ENCODE measurements at regions not wholly inside any gene's neighbourhood (a gene's known extent, or its start where the extent isn't known, plus 50 kb on each side); places are given as distances from the start of the nearest gene placed in this dataset.

DNA sequence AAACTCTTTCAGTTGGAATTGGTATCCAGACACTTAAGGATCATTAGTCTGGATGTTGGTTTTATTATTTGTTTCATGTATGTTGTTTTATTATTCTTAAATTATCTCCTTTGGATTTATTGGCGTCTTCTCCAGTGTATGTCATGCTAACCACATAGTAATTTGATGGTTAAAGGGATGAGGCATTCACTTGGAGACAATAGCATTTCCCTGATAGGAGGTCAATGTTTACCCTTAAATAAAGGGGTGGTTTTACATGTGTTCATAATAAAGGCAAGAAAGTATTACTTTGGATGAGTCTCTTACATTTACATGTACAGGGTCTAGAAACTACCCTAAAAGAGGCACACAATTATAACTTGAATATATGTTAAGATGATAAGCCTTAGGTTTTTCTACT lies 51.2 kb upstream of the RNF144B start:
- no peak overlapping the region for H3K4me3 ChIP-seq (ENCODE audit: low read length)
- no peak for DNase-seq (ENCODE audit: low read depth, low spot score)

DNA sequence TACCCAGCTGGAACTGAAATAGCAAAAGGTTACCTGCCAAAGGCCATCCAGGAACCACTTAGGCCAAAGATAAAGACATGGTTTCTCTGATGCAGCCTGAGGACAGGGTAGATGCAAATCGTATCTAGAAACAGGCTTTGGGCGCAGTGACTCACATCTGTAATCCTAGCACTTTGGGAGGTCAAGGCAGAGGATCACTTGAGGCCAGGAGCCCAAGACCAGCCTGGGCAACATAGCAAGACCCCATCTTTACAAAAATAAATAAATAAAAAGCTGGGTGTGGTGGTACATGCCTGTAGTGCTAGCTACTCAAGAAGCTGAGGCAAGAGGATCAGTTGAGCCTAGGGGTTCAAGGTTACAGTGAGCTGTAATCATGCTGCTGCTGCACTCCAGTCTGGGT lies 52.9 kb upstream of the RNF144B start:
- DNase-seq (ENCODE audit: low read depth, low spot score): no peak

DNA sequence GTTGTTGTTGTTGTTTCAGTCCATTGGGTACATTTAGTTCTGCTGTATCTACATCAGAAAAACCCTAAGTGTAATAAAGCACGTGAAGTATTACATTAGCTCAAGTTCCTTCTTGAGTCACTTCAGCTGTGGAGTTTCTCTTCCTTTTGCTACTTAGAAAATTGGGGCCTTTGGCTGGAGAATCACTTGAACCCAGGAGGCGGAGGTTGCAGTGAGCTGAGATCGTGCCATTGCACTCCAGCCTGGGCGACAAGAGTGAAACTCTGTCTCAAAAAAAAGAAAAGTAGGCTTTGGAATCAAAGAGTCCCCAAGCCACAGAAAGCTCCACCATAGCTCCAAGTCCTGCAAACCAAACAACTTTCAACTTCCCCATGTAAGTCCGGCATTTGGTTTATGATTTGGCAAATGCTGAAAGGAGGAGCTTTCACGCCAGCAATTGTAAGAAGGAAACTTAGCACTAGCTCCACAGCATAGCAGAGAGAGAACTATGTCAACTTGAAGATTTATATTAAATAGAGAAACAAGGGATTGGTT lies 56.5 kb upstream of the RNF144B start:
- no peak for DNase-seq (ENCODE audit: low read depth, low spot score)
- no peak overlapping the region for H3K4me3 ChIP-seq (ENCODE audit: low read length)

More for the DNA sequence above, 52.9 kb upstream of the RNF144B start:
- H3K4me3 ChIP-seq (ENCODE audit: low read length): no peak overlapping the region

DNA sequence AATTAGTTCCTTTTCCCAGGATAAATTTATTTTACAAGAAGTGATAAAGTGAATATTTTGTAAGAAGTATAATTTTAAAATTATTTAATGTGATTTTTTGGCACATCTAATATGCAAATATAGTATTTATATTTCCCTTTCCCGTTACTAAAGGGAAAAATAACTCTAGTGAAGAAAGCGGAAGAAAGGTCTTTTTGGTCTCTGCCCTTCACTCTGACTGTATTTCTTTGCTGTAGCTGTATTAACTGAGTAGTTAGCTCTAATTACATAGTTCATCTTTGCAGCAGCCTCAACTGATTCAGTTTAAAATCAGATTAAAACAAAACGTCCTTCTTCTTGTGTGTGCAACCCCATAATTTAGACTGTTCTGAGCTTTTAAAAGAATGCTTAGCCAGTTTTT lies 57.4 kb upstream of the RNF144B start:
- H3K4me3 ChIP-seq (ENCODE audit: low read length): no peak overlapping the region
- no peak for DNase-seq (ENCODE audit: low read depth, low spot score)

DNA sequence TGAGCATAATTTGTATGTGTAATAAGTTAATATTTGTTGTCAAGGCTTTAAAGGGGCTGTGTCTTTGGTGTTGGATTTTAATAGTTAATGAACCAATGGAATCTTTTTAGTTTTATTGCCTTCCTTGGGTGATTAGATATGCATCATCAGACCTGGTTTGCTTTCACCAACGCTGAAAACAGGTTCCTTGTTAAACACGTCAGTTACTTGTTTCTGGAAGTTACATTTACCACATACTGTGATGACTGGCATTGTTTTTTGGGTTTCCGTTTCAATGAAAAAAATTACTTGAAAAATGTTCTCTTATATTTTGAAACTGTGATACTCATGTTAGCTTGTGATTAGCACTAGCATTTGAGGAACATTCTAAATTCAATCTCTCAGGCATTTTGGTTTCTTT lies 58.6 kb upstream of the RNF144B start:
- no peak overlapping the region for H3K4me3 ChIP-seq (ENCODE audit: low read length)
- no peak for DNase-seq (ENCODE audit: low read depth, low spot score)

DNA sequence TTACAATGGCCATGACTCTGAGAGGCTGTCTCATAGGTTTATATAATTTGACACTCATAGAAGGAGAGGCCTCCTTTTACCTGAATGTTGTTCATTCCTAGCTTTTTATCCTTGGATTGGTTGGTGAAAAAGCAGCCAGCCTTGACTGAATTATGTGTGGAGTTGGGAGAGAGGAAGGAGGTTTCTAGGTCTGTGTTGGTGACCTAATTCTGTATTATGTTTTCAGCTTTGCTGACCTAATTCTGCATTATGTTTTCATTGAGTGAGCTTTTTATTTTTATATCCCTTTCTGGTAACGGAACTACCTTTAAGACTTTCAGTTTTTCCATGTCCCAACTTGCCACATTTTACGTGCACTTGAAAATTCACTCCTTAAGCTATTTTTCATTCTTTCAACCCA lies 59.1 kb upstream of the RNF144B start:
- no peak for DNase-seq (ENCODE audit: low read depth, low spot score)
- no peak overlapping the region for H3K4me3 ChIP-seq (ENCODE audit: low read length)

DNA sequence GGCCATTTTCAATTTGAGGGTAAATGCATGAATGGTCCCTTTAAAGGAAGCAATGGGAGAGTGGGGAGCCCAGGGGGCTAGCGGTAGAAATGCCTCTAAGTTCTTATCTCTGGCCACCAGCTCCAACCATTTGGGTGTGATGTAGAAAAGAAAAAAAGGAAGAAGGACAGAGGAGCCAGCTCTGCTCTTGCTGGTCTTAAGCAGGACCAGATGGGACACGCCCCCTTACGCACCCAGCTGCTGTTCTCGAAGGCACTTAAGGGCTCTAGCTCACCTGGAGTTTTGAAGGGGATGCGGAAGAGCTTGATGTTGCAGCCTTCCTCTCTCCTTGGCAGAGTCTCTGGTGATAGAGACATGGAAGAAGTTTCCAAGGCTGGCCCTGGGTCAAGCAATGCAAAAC lies 59.5 kb upstream of the RNF144B start:
- H3K4me3 ChIP-seq (ENCODE audit: low read length): no peak overlapping the region
- DNase-seq (ENCODE audit: low read depth, low spot score): no peak

DNA sequence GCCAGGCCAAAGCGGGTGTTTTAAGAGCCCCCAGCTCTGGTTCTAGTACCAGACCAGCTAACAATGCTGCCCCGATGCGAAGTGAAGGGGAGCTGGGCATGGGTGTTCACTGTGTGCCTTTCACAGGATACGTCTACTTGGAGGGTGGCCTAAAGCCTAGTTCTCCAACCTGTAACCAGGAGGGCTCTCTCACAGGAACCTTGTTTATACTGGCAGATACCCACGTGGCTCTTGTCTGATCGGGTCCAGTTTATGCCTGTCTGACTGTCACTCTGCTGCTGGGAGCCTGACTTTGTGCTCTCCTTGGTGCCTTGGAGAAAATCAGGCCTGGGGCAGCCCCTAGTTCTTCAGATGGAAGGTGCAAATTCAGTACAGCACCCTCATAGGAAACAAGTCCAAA lies 60.2 kb upstream of the RNF144B start:
- DNase-seq (ENCODE audit: low read depth, low spot score): no peak
- H3K4me3 ChIP-seq (ENCODE audit: low read length): no peak overlapping the region

DNA sequence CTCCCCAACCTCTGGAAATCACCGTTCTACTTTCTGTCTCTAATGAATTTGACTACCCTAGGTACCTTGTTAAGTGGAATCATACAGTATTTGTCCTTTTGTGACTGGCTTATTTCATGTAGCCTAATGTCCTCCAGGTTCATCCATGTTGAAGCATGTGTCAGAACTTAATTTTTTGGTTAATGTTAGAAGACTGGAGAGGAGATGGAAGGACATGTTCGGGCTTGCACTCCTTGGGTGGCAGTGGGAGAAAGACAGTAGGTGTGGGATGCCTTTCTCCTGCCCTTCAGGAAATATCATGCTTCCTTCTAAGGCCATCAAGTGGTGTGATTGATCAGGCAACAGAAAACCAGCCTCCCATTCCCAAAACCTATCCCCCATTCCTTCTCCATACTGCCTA lies 61.1 kb upstream of the RNF144B start:
- no peak overlapping the region for H3K4me3 ChIP-seq (ENCODE audit: low read length)
- DNase-seq (ENCODE audit: low read depth, low spot score): no peak

DNA sequence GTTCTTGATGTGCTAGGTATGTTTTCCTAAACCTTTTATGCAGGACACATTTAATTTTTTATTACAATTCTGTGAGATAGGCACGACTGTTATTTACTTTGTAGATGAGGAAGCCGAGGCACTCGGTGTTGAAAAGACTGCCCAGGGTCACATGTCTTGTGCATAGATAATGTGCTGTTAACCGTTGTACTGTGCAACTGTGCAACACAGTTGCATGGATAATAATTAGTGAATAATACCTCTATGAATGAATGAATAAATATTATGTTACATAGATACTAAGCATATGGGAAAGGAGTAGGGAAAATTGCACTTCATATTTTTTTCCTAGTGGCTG lies 60.3 kb upstream of the DEK start:
- no peak for DNase-seq (ENCODE audit: low read depth, low spot score)
- no peak overlapping the region for H3K4me3 ChIP-seq (ENCODE audit: low read length)

DNA sequence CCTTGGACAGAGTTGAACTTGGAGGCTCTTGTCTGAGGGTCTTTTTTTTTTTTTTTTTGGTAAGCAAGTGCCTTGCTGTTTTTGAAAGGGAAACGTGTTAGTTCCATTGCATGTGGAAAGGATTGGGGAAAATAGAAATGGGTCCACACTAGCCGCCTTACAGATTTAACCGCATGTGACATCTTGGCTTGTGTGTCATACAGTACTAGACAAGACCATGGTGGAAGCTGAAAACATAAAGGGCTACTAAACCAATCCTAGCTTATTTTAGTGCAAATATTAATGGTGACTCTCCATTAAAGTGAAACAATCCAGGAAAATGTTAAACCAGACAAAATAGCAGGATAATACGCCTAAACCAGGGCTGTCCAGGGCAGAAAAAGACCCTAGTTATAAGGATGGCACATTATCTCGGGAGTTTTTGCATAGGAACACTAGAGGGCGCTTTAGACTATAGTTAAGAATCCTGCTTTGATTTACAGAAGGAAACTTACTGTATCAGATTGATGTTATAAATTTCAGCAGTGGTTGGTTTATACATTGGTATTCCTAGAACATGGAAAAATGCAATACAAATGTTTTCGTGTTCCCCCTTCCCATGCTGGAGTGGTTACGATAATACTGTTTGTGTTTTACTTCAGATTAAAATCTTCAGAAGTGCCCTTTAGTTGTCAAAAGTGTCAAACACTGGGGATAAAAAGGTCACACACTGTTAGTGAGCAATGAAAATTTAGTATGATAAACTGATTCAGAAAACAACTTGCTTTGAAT lies 59.8 kb upstream of the DEK start:
- no peak overlapping the region for H3K4me3 ChIP-seq (ENCODE audit: low read length)
- DNase-seq (ENCODE audit: low read depth, low spot score): peak; percentile 30

DNA sequence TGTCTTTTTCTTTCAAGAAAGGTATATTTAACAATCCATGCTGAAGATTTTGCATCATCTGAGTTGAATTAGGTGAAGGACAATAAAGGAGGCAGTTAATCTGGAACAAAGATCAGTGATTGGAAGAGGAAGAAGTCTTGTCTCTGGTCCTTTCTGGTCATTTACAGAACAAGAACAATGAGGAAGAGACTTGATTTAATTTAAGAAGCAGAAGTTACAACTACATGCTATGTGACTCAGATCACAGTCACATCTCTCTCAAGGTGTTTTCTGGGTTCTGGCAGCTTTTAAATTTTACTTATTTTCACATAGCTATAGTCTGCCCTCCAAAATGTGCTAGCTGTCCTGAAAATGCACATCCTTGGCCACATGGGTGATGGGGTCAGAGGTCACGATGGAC lies 53.5 kb upstream of the DEK start:
- no peak for DNase-seq (ENCODE audit: low read depth, low spot score)
- H3K4me3 ChIP-seq (ENCODE audit: low read length): no peak overlapping the region

DNA sequence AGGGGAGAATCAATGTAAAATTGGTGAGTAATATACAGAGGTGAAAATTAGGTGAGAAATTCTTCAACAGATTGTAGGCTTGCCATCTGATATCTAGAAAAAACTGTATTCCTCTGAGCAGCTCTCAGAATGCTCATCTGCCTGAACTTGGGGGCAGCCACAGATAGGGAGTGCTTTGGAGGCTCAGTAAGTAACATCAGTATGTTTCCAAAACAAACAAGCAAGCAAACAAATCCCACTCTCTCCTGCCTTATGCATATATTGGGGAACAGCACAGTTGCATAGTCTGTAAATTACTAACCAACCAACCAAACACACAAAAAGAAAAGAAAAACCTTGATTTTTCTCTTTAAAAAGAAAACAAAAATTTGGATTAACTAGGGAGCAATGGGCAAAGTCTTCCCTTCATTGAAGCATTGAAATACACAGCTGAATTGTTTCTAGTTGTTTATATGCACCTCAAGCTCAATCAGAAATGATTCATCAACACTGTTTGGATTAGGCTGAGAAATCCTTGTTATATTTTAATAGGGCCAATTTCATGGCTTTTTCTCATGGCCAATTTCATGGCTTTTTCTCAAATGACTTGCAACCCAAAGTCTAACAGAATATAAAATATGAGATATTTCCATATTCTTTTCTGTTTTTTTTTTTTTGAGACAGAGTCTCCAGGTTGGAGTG lies 50.1 kb upstream of the DEK start:
- H3K4me3 ChIP-seq (ENCODE audit: low read length): no peak overlapping the region
- DNase-seq (ENCODE audit: low read depth, low spot score): no peak
